HG03196 (cell line): ENCODE measurements at regions not wholly inside any gene's neighbourhood (a gene's known extent, or its start where the extent isn't known, plus 50 kb on each side); places are given as distances from the start of the nearest gene placed in this dataset.

Experiments used
- ATAC-seq: cut with Tn5 transposase; IDR thresholded peaks from one replicate; pipeline ENCODE4 v1.9.1; 2021; ENCODE audit not compliant: unreplicated experiment

- ATAC-seq: no peak
Observed at GRCh38 chr9:99326112-99326916, 104.2 kb downstream of the SEC61B start.

GRCh38 chr9:99326917-99327189, 104.8 kb downstream of the SEC61B start:
- ATAC-seq: no peak

- no peak for ATAC-seq
Observed at GRCh38 chr9:99327667-99328066, 105.6 kb downstream of the SEC61B start.

- no peak for ATAC-seq
Observed at GRCh38 chr9:99335280-99335679, 113.2 kb downstream of the SEC61B start.

- no peak for ATAC-seq
Observed at GRCh38 chr9:99336005-99336404, 113.9 kb downstream of the SEC61B start.

- ATAC-seq: no peak
Observed at GRCh38 chr9:99336531-99336930, 114.4 kb downstream of the SEC61B start.

GRCh38 chr9:99340281-99340680, 118.2 kb downstream of the SEC61B start:
- no peak for ATAC-seq

GRCh38 chr9:99341686-99342085, 119.6 kb downstream of the SEC61B start:
- ATAC-seq: no peak

GRCh38 chr9:99345451-99345850, 123.4 kb downstream of the SEC61B start:
- ATAC-seq: no peak

- ATAC-seq: no peak
Observed at GRCh38 chr9:99345942-99346341, 123.9 kb downstream of the SEC61B start.

GRCh38 chr9:99347568-99347967, 125.5 kb downstream of the SEC61B start:
- ATAC-seq: no peak

GRCh38 chr9:99348289-99348688, 126.2 kb downstream of the SEC61B start:
- ATAC-seq: no peak

GRCh38 chr9:99349870-99350269, 127.8 kb downstream of the SEC61B start:
- ATAC-seq: no peak

- ATAC-seq: no peak
Observed at GRCh38 chr9:99350461-99350860, 128.4 kb downstream of the SEC61B start.

- no peak for ATAC-seq
Observed at GRCh38 chr9:99351647-99352046, 129.6 kb downstream of the SEC61B start.

GRCh38 chr9:99352826-99353225, 130.7 kb downstream of the SEC61B start:
- ATAC-seq: no peak

- ATAC-seq: no peak
Observed at GRCh38 chr9:99353408-99353807, 131.3 kb downstream of the SEC61B start.

GRCh38 chr9:99354104-99354503, 132.0 kb downstream of the SEC61B start:
- no peak for ATAC-seq

- ATAC-seq: no peak
Observed at GRCh38 chr9:99356512-99356971, 134.5 kb downstream of the SEC61B start.

GRCh38 chr9:99357575-99357974, 135.5 kb downstream of the SEC61B start:
- ATAC-seq: no peak

- ATAC-seq: no peak
Observed at GRCh38 chr9:99358668-99359067, 136.6 kb downstream of the SEC61B start.

GRCh38 chr9:99359336-99359735, 137.3 kb downstream of the SEC61B start:
- ATAC-seq: no peak

GRCh38 chr9:99360026-99360425, 137.9 kb downstream of the SEC61B start:
- ATAC-seq: no peak
